GM18508 (cell line): ENCODE measurements at regions not wholly inside any gene's neighbourhood (a gene's known extent, or its start where the extent isn't known, plus 50 kb on each side); places are given as distances from the start of the nearest gene placed in this dataset.

Experiments used
- ATAC-seq: cut with Tn5 transposase; IDR thresholded peaks from one replicate; pipeline ENCODE4 v1.9.1; 2021; ENCODE audit warnings: moderate number of reproducible peaks; ENCODE audit not compliant: insufficient read depth, unreplicated experiment

DNA sequence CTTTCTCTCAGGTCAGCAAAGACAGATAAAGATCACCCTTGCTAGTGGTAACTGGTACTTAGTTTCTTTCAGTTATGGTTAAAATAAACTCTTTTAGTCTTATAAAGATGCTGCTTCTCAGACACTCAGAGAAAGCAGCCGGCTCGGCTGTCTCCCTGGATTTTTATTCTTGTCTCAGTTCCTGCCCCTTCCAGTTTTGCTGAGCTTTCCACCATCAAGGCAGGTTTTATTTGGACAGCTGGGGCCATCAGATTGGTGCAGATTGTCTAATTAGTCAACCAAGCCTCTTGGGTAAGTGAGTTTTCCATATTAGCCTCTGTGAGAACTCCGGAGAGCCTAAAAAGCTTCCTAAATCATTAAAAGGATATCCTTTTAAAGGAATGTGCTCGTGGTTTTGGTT lies 130.8 kb upstream of the BMP4 start:
- no peak for ATAC-seq

DNA sequence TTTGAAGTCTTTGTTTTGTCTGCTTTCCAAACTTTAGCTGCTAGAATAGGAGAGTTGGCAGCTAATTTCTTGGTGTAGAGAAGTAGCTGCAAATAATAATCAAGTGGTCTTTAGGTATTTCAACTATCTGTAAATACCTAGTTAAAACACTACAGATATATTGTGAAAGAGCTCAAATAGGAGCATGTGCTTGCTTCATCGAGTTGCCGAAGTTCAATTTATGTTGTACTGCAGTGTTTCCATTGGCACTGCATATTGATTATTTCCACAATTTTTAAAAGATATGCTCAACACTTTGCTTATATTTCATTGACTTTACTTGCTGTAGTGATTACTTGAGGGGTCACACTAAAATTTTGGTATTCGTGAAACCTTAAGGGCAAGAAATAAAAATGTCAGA lies 131.6 kb upstream of the BMP4 start:
- ATAC-seq: no peak

DNA sequence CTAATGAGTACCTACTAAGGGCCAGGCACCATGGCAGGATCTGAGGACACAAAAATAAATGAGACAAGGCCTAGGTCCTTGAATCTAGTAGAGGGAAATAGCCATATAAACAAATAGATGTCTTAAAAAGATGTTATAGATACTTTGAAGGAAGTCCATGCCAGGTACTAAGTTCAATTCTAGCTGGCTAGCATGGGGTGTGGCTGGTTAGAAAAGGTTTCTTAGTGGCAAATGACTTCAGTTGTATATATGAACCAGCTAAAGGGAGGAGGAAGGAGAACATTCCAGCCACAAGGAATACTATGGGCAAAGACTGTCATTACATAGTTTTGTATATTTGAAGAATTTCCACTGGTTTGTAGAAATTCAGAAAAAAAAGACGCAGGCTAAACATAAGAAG lies 133.6 kb upstream of the BMP4 start:
- ATAC-seq: no peak

- ATAC-seq: no peak
These were observed 138.1 kb upstream of the BMP4 start for GRCh38 chr14:54094765-54095164.

GRCh38 chr14:54098536-54098935 lies 141.9 kb upstream of the BMP4 start:
- no peak for ATAC-seq

- no peak for ATAC-seq
These were observed 145.4 kb upstream of the BMP4 start for GRCh38 chr14:54102051-54102456.

GRCh38 chr14:54102530-54102929 lies 145.9 kb upstream of the BMP4 start:
- ATAC-seq: no peak

DNA sequence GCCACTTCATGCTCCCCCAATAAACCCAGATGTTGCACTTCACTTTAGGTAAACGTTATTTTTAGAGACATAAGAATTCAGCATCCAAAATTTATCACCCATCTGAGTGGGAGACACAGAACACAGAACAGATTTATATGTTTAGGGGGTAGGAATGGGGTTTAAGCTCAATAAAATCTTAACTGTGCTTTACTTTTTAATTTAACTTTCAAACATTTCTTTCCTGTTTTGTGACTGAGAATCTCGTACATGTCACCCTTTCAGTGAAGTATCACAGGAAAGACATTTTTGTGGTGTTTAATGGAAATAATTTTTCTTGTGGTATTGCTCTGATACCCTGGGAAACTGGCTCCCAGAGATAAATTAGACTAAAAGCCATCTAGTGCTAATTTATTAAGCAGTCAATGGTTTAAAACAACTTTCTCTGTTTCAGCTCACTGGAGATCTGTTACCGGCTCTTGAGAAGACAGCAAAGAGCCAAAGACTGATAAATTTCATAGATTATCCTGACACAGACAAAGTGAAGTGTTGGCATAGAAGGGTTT lies 148.0 kb upstream of the BMP4 start:
- ATAC-seq: no peak

- no peak for ATAC-seq
These were observed 148.8 kb upstream of the BMP4 start for GRCh38 chr14:54105406-54105805.

DNA sequence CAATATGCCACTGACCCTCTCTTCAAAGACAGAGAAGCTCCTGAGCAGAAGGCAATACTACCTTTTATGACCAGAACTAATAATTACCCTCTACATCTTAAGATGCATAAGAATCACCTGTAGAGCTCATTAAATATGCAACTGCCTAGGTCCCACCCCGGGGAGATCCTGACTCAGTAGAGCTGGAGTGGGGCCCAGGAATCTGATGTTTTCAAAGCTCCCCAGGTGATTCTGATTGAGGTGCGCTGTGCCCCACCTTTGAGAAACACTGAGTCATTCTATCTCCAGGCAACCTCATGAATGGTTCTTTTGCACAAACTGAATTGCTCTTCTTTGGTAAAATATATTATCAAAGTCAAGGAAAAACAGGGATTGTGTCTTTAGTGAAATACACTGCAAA lies 149.3 kb upstream of the BMP4 start:
- no peak for ATAC-seq

- ATAC-seq: no peak
These were observed 150.2 kb upstream of the BMP4 start for GRCh38 chr14:54106661-54107377.

DNA sequence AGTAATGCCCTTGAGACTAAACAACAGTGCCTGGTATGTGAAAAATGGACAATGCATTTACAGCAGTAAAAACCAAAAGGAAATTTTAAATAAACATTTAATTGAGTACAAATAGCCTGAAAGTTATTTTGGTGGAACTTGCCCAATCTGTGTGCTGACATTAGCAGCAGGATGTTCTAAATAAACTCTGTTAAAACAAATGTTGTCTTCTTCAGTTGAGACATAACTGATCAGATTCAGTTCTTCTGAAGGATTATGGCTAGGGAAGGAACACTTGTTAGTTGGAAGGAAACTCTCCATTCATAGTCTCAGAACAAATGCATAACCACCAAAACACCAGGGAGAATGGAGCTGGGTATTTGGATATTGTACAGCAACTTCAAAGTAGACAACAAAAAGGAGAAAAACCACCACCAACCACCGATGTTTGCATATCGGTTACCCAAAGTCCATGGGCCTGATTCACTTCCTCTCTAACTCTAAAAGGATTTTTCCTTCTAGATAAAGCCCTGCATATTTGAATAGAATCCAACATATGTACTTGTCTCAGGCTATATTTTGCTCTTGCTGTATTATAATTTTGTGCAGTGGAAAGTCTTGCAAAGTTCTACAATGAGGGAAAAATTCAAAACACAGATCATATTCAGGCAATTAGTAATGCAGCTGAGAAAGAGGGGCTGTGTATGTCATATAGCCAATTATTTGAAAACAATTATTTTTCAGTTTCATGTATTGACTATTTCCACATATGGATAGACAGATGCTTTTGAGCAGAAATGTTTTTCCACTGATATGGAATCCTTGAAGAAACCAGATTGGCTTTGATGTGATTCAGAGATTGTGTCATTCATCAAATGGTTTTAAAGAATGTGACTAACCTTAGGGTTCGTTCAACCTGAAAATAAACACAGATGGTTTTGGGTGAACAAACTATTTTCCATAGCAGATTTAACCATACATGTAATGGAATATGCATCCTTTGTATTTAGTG lies 152.2 kb upstream of the BMP4 start:
- ATAC-seq: no peak

DNA sequence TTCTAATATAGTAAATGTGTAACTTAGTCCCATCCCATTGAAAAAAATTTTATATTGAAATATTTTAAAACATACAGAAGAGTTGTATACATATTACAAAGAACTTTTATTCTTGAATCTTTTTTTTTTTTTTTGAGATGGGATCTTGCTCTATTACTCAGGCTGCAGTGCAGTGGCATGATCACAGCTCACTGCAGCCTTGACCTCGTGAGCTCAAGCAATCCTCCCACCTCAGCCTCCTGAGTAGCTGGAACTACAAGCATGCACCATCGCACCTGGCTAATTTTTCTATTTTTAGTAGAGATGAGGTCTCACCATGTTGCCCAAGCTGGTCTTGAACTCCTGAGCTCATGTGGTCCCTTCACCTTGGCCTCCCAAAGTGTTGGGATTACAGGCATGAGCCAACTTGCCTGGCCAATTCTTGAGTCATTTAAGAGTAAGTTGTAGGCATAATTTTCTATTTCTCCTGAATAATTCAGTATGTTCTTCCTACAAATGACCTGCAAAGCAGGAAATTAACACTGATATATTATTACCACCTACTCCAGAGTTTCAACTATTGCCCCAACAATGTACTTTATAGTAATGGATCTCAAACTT lies 153.0 kb upstream of the BMP4 start:
- no peak for ATAC-seq

DNA sequence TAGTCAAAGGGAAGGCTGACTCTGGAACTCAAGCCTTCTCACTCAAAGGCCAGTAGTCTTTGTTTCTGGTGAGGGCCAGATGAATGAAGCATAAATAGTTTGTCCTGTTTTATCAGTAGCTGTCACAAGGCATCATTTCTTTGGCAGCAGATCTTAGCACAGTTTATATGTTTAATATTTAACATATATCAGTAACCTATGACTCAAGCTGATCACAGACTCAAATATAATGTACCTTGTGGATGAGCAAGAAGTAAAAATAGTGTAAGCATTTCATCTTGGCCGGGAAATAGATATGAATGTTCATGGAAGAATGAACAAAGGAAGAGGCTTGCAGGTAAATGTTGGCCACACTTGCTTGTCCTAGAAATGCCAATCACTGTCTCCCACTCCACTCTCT lies 158.3 kb upstream of the BMP4 start:
- ATAC-seq: no peak

- ATAC-seq: no peak
These were observed 159.7 kb upstream of the BMP4 start for GRCh38 chr14:54116198-54116885.

- no peak for ATAC-seq
These were observed 160.3 kb upstream of the BMP4 start for GRCh38 chr14:54116972-54117371.

- ATAC-seq: no peak
These were observed 160.8 kb upstream of the BMP4 start for GRCh38 chr14:54117396-54117795.

- ATAC-seq: no peak
These were observed 161.3 kb upstream of the BMP4 start for GRCh38 chr14:54117924-54118323.

- ATAC-seq: no peak
These were observed 163.6 kb upstream of the BMP4 start for GRCh38 chr14:54120260-54120659.

DNA sequence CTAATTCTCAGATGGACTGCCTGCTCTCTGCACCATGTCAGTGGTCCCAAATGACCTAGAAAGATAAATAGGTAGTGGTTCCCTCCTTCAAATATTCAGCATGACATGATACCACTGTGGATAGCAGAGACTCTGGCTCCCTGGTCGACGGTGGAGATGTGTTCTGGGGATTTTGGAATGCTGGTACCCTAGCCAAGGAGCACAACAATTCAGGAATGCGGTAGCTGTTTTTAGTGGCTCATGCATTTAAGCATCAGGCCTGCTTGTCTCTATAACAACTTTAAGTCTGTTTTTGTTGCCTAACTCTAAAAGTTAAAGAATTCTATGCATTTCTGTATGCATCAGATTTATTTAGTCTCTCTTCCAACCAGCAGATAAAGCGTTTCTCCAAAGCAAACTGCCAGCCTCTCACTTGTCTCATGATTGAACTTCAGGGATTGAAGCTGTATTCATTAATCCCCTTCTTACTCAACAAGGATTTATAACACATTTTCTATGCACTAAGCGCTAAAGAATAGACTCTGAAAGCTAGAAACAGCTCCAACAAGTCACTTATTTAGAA lies 164.9 kb upstream of the BMP4 start:
- no peak for ATAC-seq
